NCI-H510A (cell line): ENCODE measurements at regions not wholly inside any gene's neighbourhood (a gene's known extent, or its start where the extent isn't known, plus 50 kb on each side); places are given as distances from the start of the nearest gene placed in this dataset.
"Not testable (repeated sequence)": the region's sequence is repeated elsewhere in the genome, so short reads cannot be mapped to it uniquely, and the experiment has no call there.

ENCODE experiments used
- DNase-seq: peaks from one replicate; lab custom pipeline; 2025; lab: John Stamatoyannopoulos, UW

GRCh38 chr5:155700333-155700732 is 626.6 kb upstream of the SGCD start:
- DNase-seq = no peak

- no peak for DNase-seq
Measured at GRCh38 chr5:155711882-155712281, 615.1 kb upstream of the SGCD start.

GRCh38 chr5:155714435-155714834 is 612.5 kb upstream of the SGCD start:
- not testable (repeated sequence) for DNase-seq

- DNase-seq = no peak
Measured at GRCh38 chr5:155726267-155726666, 600.7 kb upstream of the SGCD start.

- no peak for DNase-seq
Measured at GRCh38 chr5:155727512-155728145, 599.3 kb upstream of the SGCD start.

- DNase-seq = no peak
Measured at GRCh38 chr5:155728146-155728856, 598.7 kb upstream of the SGCD start.

- DNase-seq = no peak
Measured at GRCh38 chr5:155728857-155729683, 597.9 kb upstream of the SGCD start.

GRCh38 chr5:155729684-155730059 is 597.3 kb upstream of the SGCD start:
- DNase-seq = no peak

GRCh38 chr5:155732587-155733376 is 594.2 kb upstream of the SGCD start:
- DNase-seq = no peak

- no peak for DNase-seq
Measured at GRCh38 chr5:155733935-155734334, 593.0 kb upstream of the SGCD start.

- DNase-seq = no peak
Measured at GRCh38 chr5:155735388-155735787, 591.6 kb upstream of the SGCD start.

GRCh38 chr5:155738616-155739015 is 588.3 kb upstream of the SGCD start:
- no peak for DNase-seq

GRCh38 chr5:155746367-155747038 is 580.5 kb upstream of the SGCD start:
- DNase-seq = no peak

GRCh38 chr5:155750101-155750500 is 576.9 kb upstream of the SGCD start:
- DNase-seq = no peak

- no peak for DNase-seq
Measured at GRCh38 chr5:155750571-155750970, 576.4 kb upstream of the SGCD start.

- no peak for DNase-seq
Measured at GRCh38 chr5:155753943-155754581, 572.9 kb upstream of the SGCD start.

GRCh38 chr5:155759252-155759651 is 567.7 kb upstream of the SGCD start:
- DNase-seq = no peak

GRCh38 chr5:155759984-155760383 is 567.0 kb upstream of the SGCD start:
- DNase-seq = no peak

- DNase-seq = no peak
Measured at GRCh38 chr5:155761502-155761901, 565.5 kb upstream of the SGCD start.

GRCh38 chr5:155765715-155766114 is 561.2 kb upstream of the SGCD start:
- DNase-seq = no peak

GRCh38 chr5:155767470-155767869 is 559.5 kb upstream of the SGCD start:
- DNase-seq = no peak
